ENCODE measurements at regions not wholly inside any gene's neighbourhood (a gene's known extent, or its start where the extent isn't known, plus 50 kb on each side); places are given as distances from the start of the nearest gene placed in this dataset.
A peak's percentile ranks its signal among the peaks of the same experiment; 100 is the strongest.
"Not testable (repeated sequence)": the region's sequence is repeated elsewhere in the genome, so short reads cannot be mapped to it uniquely, and the experiment has no call there.

DNA sequence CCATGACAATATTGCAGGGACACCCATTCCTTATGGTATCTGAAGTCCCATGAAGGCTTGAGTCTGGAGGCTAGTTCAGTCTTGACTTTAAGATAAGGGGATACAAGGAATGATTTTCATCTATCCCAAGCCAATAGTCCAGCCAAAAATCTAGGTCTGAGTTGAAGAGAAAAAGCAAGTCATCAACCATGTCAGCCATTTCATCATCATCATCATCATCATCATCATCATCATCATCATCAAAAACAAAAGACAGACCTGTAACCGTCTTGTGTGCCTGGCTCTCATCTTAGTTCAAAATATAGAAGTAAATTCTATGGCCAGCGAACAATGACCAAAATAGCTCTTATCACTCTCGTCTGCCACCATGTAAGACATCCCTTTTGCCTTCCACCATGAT lies 59.5 kb upstream of the FAM90A26 start:
- DNase-seq; intact Hi-C loops (cut with DNase I): not testable (repeated sequence)

DNA sequence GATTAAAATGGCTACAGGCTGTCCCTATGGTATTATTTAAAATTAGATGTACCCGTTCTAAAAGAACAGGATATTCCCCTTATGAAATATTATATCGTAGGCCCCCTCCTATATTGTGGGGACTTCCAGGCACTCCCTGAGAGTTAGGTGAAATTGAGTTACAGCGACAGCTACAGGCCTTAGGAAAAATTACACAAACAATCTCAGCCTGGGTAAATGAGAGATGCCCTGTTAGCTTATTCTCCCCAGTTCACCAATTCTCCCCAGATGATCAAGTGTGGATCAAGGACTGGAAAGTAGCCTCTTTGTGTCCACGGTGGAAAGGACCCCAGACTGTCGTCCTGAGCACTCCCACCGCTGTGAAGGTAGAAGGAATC lies 67.1 kb upstream of the FAM90A26 start:
- intact Hi-C loops (cut with DNase I); DNase-seq: not testable (repeated sequence)

DNA sequence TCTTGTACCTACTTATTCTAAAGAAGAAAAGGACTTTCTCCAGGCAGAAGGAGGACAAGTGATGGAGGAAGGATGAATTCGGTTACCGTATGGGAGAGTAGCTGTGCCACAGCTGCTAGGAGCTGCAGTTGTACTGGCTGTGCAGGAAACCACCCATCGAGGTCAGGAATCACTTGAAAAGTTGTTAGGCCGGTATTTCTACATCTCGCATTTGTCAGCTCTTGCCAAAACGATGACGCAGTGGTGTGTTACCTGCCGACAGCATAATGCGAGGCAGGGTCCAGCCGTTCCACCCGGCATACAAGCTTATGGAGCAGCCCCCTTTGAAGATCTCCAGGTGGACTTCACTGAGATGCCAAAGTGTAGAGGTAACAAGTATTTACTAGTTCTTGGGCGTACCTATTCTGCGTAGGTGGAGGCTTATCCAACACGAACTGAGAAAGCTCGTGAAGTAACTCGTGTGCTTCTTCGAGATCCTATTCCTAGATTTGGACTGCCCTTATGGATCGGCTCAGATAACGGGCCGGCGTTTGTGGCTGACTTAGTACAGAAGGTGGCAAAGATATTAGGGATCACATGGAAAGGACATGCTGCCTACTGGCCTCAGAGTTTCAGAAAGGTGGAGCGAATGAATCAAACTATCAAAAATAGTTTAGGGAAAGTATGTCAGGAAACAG lies 67.6 kb upstream of the FAM90A26 start:
- intact Hi-C loops (cut with DNase I); DNase-seq: not testable (repeated sequence)

DNA sequence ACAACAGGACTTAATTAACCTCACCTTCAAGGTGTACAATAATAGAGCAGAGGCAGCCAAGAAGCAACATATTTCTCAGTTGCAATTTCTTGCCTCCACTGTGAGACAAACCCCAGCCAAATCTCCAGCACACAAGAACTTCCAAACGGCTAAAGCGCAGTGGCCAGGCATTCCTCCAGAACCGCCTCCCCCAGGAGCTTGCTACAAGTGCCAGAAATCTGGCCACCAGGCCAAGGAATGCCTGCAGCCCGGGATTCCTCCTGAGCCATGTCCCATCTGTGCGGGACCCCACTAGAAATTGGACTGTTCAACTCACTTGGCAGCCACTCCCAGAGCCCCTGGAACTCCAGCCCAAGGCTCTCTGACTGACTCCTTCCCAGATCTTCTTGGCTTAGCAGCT lies 73.9 kb upstream of the FAM90A26 start:
- intact Hi-C loops (cut with DNase I): not testable (repeated sequence)

DNA sequence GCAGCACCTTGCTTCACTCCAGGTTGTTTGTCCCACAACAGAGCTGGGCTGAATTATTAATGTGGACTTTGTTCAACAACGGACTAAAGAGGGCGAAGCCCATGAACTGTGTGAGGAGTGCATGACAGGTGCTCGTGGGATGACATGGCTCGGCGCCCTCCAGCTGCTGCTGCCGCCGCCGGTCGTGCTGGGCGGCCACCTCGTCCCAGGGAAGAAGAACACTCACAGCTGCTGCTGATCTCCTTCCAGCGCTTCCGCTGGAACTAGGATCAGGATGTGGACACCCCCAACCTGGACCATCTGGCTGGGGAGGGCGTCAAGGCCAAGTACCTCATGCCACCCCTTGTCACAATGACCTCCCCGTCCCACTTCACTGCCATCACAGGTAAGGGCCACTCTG lies 91.4 kb upstream of the FAM90A26 start:
- intact Hi-C loops (cut with DNase I); DNase-seq: not testable (repeated sequence)

More for the DNA sequence above, 73.9 kb upstream of the FAM90A26 start:
- DNase-seq: peak in 1 of 10 donors; percentile 71

DNA sequence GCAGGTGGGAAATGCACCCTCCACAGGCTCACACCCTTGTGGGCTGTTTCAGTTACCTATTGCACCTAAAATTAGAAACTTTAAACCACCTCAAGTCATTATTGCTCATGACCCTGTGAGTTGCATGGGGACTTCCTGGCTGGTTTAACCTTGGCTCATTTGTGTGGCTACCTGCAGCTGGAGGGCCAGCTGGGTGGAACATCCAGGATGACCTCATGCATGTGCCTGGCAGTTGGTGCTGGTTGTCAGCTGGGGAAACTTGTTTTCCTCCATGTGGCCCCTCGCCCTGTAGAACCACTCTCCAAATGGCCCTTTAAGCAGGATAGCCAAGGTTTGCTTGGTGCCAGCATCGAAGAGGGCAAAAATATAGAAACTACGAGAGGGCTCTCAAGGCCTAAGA lies 93.2 kb upstream of the FAM90A26 start:
- DNase-seq; intact Hi-C loops (cut with DNase I): not testable (repeated sequence)

DNA sequence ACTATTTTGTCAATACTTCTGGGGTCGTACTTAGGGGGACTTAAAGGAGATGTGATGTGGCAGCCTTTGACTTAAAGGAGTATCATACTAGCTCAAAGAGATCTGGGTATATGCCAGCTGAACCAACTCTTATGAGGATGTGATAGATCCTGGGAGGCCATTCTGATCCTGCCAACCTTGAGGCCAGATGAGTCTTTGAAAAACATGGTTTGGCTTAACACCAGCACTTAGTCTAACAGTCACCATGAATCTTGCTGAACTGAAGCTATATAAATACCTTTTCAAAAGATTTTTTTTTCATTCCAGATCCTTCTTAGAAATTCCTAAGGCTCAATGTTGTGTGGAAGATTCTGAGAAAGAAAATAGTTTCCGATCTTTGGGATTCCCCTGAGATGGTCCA lies 93.7 kb upstream of the FAM90A26 start:
- intact Hi-C loops (cut with DNase I); DNase-seq: not testable (repeated sequence)

DNA sequence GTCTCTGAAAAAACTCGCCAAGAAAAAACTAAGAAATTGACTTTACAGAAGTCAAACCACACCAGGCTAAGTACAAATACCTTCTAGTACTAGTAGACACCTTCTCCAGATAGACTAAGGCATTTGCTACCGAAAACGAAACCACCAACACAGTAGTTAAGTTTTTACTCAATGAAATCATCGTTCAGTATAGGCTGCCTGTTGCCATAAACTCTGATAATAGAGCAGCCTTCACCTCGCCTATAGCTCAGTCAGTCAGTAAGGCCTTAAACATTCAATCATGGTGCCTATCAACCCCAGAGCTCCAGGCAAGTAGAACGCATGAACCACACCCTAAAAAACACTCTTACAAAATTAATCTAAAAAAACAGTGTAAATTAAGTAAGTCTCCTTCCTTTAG lies 96.8 kb upstream of the FAM90A26 start:
- intact Hi-C loops (cut with DNase I); DNase-seq: not testable (repeated sequence)

DNA sequence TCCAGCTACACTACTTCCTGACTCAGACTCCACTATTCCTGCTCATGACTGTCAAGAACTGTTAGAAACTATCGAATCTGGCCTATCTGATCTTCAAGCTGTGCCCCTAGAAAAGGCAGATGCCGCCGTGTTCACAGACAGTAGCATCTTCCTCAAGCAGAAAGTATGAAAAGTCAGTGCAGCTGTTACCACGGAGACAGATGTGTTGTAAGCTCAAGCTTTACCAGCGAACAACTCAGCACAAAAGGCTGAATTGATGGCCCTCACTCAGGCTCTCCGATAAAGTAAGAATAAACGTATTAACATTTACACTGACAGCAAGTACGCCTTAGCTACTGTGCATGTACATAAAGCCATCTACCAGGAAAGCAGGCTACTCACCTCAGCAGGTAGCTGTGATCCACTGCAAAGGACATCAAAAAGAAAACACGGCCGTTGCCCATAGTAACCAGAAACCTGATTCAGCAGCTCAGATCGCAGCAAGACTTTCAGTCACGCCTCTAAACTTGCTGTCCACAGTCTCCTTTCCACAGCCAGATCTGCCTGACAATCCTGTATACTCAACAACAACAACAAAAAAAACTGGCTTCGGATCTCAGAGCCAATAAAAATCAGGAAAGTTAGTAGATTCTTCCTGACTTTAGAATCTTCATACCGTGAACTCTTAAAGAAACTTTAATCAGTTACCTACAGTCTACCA lies 97.5 kb upstream of the FAM90A26 start:
- intact Hi-C loops (cut with DNase I); DNase-seq: not testable (repeated sequence)

DNA sequence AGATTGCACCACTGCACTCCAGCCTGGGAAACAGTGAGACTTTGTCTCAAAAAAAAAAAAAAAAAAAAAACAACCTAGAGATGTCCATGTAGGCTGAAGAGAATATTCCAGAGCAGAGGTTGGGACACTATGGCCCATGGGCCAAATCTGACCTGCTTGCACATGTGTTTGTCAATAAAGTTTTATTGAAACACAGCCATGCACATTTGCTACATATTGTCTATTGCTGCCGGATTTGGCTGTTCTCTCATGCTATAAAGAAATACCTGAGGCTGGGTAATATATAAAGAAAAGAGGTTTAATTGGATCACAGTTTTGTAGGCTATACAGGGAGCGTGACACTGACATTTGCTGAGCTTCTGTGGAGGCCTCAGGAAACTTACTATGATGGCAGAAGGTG lies 102.3 kb upstream of the FAM90A26 start:
- DNase-seq; intact Hi-C loops (cut with DNase I): not testable (repeated sequence)

DNA sequence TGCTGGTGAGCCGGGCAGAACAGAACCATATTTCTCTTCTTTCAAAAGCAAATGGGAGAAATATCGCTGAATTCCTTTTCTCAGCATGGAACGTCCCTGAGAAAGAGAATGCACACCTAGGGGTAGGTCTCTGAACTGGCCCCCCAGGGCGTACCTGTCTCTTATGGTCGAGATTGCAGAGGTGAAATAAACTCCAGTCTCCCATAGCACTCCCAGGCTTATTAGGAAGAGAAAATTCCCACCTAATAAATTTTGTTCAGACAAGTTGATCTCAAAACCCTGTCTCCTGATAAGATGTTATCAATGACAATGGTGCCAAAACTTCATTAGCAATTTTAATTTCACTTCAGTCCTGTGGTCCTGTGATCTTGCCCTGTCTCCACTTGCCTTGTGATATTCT lies 106.6 kb upstream of the FAM90A26 start:
- intact Hi-C loops (cut with DNase I); DNase-seq: not testable (repeated sequence)

DNA sequence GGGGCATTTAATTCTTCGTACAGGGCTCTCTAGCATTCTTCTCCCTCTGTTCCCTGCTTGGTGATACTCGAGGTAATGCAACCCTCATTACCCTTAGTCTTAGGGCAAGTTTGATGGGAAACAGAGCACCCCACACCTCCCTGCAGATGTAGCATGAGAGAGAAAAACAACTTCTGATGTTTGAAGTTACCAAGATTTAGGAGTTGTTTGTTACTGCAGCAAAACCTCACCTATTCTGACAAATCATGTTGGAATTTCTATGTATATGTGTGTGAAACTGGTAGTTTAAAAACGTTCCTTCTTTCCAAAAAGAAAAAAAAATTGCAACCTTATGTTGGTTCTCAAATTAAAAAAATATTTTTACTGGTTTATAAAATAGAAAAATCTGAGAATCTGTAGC lies 145.3 kb upstream of the FAM90A26 start:
- intact Hi-C loops (cut with DNase I): not testable (repeated sequence)

DNA sequence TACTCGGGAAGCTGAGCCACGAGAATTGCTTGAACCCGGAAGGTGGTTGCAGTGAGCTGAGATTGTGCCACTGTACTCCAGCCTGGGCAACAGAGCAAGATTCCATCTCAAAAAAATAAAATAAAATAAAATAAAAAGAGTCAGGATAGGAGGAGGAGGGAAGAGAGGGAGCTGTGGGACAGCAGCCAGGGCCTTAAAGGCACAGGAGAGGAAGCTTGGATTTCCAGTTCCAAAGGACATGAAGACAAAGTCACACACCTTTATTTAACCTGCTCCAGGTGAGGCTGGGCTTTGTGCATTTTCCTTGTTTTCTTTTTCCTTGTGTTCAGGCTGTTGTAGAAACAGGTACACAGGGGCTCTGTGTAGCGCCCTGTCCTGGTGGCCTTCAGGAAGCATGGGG lies 138.2 kb upstream of the HMX1 start:
- intact Hi-C loops (cut with DNase I); DNase-seq: not testable (repeated sequence)

More for the DNA sequence above, 145.3 kb upstream of the FAM90A26 start:
- not testable (repeated sequence) for DNase-seq

DNA sequence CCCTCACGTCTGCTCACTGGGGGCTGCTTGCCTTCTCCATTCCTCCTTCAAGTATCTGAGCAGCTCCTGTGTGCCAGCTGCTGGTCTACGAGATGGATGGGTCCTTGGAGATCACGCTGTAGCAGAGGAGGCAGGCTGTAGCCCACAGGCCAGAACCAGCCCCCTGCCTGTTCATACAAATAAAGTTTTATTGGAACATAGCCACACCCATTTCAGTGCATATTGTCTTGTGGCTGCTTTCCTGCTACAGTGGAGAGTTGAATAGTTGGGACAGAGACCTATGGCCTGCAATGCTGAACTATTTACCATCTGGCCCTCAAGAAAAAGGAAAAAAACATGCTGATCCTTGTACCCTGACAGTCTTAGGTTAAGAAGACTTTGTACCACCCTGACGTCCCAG lies 136.8 kb upstream of the HMX1 start:
- DNase-seq; intact Hi-C loops (cut with DNase I): not testable (repeated sequence)

DNA sequence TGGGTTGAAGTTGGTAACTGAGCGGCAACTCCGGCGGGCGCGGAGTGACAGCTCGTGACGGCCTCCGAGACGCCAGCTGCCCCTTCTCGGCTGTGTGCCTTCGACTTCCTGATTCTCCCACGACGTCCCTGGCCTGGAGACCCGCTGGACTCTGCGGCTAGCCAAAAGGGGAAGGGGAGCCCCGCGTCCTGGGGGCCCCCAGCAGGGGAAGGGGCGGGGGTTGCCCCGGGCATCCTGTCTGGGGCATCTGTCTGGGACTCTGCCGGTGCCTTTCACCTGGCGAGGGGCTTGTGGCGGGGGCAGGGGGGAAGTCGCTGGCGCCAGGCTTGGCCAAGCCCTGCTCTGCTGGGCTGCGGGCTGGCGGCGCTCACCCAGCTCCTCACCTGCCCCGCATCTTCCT lies 129.5 kb upstream of the HMX1 start:
- intact Hi-C loops (cut with DNase I); DNase-seq: not testable (repeated sequence)

DNA sequence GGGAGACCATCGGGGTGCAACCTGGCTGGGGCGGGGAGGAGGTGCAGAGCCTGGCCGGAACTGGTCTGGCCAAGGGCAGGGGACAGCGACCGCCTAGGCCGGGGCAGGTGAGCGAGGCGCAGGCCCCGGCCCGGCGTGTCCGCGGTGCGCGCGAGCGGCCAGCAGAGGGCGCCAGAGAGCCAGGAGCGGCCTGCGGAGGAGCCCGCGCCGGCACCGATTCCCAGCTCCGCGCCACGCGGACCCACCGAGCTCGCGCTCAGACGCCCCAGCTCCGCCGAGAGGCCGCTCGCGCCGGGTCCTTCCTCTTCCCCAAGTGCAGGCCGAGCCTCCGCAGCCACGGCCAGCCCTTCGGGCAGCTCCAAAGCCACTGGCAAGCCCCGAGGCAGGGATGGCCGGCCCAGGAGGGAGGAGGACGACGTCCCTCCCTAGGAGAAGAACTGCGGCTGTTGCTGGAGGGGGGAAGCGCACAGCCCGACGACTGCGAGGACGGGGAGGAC lies 128.9 kb upstream of the HMX1 start:
- peak in 9 of 10 donors; percentile 21 to 95 (median 69) for DNase-seq
- intact Hi-C loops (cut with DNase I): loop anchor here (1.0 kb wide), 1 partner anchor 123 kb away; no protein-coding TSS in a partner anchor

DNA sequence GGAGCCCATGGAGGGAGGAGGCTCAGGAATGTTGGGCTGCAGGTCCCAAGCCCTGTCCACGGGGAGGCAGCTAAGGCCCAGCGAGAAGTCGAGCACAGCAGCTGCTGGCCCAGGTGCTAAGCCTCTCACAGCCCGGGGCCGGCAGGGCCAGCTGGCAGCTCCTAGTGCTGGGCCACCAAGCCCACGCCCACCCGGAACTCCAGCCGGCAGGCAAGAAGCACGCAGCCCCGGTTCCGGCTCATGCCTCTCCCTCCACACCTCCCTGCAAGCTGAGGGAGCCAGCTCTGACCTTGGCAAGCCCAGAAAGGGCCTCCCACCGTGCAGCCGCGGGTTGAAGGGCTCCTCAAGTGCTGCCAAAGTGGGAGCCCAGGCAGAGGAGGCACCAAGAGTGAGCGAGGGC lies 121.3 kb upstream of the HMX1 start:
- DNase-seq: not testable (repeated sequence)

DNA sequence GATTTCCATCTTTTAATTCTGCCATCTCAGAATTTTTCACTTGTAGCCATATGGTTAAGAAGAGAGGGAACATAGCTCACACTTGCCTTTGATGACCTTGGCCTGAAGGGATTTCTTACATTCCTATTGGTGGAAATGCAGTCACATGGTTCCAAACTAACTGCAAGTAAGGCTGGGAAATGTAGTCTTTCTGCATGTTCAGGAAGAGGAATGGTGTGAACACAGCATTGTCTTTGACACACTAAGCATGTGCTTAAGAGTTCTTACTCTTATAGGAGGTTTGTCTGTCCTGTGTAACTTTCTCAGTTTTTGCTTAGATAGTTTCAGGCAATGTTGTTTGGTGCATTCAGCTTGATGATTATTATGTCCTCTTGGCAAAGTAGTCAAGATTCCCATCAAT lies 119.8 kb upstream of the HMX1 start:
- intact Hi-C loops (cut with DNase I): not testable (repeated sequence)

More for the DNA sequence above, 121.3 kb upstream of the HMX1 start:
- intact Hi-C loops (cut with DNase I): not testable (repeated sequence)

DNA sequence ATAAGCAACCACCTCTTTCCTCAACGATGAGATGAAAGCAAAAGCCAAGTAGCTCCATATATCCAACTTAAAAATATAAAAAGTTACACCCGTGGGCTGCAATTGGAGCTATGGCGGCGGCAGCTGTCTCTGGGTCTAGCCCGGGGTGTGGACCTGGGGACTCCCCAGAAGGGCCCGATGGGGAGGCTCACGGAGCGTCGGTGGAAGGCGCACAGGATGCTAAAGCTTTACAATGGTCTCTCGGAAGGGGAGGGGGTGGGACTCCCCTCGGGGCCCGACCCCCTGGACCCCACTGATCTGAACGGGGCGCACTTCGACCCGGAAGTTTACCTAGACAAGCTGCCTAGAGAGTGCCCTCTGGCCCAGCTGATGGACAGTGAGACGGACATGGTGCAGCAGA lies 118.7 kb upstream of the HMX1 start:
- DNase-seq; intact Hi-C loops (cut with DNase I): not testable (repeated sequence)

More for the DNA sequence above, 119.8 kb upstream of the HMX1 start:
- DNase-seq: not testable (repeated sequence)

DNA sequence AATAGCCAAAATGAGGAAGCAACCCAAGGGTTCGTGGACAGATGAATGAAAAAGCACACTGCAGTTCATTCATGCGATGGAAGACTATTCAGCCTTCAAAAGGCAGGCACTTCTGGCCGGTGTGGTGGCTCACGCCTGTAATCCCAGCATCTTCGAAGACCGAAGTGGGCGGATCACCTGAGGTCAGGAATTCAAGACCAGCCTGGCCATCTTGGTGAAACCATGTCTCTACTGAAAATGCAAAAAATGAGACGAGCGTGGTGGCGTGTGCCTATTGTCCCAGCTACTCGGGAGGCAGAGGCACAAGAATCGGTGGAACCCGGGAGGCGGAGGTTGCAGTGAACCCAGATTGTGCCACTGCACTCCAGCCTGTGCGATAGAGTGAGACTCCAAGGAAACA lies 114.1 kb upstream of the HMX1 start:
- intact Hi-C loops (cut with DNase I); DNase-seq: not testable (repeated sequence)

DNA sequence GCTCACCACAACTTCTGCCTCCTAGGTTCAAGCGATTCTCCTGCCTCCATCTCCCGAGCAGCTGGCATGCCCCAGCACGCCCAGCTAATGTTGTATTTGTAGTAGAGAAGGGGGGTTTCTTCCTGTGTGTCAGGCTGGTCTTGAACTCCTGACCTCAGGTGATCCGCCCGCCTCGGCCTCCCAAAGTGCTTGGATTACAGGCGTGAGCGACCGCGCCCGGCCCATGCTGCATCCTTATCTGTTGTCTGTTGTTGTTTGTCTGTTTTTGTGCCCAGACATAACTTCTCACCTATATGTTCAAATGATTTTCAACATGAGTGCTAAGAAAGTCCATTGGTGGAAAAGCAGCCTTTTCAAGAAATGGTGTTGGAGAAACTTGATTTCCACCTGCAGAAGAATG lies 113.0 kb upstream of the HMX1 start:
- DNase-seq; intact Hi-C loops (cut with DNase I): not testable (repeated sequence)
